ENCODE measurements at regions not wholly inside any gene's neighbourhood (a gene's known extent, or its start where the extent isn't known, plus 50 kb on each side); places are given as distances from the start of the nearest gene placed in this dataset.
"Not testable (repeated sequence)": the region's sequence is repeated elsewhere in the genome, so short reads cannot be mapped to it uniquely, and the experiment has no call there.

DNA sequence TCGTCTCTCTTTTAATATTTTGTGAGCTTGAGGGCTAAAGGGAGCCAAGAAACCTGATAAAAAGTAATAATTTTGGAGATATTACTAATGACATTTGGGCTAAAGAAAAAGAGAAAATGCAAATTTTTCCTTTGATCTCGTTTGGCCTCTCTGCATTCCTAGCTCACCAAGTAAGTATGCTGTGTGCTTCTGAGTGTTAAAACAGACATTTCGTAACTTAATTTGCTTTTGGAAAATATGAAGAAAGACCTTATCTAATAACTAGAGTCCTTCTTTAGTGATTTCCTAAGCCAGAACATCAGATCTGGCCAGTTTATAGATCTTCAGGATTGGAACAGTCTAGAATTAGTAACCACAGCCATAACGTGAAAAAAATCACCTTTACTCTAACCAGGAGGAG, 872.9 kb upstream of the SLC35B3 start:
- DNase-seq (ENCODE audit: low spot score) = no peak

DNA sequence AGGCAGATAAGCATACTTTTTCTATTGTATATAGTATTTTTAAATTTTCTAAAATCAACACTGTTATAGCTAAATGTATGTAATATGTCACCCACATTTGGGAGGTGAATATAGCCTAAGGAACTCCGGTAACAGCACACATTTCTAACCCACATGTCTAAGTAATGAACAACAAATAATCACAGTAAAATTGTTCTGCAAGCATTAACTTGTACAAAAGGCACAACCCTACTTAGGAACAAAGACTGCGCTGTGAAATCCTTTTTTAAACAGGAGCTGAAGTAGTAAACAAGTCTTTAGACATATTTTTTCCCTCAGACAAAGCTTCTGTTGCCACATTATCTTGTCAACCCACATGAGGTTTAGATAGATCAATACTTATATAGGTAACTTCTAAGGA, 872.4 kb upstream of the SLC35B3 start:
- DNase-seq (ENCODE audit: low spot score) = no peak

DNA sequence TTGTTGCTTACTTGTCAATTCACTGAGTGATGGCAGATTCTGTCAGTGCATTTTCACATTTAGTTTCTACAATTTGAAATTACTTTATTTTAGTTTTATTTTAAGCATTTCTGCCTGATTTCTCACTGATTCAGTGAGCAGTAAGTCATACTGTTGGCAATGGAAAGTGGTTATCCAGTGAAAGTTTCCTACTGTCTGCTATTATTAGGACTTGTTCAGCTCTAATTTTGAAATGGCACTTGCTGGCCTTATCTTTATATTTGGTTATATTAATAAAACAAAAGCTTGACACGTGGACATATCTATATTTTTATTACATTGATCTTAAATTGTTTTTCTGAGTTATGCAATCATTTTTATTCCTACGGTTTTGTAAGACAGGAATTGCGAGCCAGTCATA, 871.8 kb upstream of the SLC35B3 start:
- no peak for DNase-seq (ENCODE audit: low spot score)

DNA sequence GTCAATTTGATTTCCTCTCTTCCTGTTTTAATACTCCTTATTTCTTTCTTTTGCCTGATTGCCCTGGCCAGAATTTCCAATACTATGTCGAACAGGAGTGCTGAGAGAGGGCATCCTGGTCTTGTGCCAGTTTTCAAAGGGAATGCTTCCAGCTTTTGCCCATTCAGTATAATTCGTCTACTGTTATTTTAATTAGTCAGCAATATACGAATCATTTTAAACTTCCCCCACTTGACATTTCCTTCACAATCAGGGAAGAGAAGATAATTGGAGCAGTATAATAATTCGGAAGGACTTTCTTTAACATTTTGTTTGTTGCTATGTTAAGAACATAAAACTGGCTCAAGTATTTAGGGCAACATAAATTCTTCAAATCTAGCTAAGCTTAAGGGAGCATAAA, 860.3 kb upstream of the SLC35B3 start:
- no peak for DNase-seq (ENCODE audit: low spot score)

DNA sequence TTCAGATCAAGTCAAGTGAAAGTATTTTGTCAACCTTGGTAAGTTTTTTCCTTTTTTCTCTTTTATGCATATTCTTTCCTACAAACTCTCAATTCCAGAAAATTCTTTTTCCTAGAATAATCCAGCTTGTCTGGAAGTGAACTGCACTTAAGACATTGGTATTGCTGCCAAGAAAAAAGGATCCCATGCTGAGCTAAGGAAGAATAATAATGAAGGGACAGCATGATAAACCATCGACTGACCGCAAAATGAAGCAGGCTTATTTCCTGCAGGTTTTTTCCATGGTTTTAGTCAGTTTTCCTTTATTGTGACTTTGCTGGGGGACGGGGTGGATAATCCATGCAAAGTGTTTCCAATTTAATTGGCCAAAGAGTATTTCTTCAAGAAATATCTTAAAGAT, 857.6 kb upstream of the SLC35B3 start:
- DNase-seq (ENCODE audit: low spot score) = no peak

DNA sequence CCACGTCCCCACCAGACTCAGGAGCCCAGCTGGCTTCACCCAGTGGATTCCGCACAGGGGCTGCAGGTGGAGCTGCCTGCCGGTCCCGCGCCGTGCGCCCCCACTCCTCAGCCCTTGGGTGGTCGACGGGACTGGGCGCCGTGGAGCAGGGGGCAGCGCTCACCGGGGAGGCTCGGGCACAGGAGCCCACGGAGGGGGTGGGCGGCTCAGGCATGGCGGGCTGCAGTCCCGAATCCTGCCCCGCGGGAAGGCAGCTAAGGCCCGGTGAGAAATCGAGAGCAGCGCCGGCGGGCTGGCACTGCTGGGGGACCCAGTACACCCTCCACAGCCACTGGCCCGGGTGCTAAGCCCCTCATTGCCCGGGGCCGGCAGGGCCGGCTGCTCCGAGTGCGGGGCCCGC, 855.0 kb upstream of the SLC35B3 start:
- not testable (repeated sequence) for DNase-seq (ENCODE audit: low spot score)

DNA sequence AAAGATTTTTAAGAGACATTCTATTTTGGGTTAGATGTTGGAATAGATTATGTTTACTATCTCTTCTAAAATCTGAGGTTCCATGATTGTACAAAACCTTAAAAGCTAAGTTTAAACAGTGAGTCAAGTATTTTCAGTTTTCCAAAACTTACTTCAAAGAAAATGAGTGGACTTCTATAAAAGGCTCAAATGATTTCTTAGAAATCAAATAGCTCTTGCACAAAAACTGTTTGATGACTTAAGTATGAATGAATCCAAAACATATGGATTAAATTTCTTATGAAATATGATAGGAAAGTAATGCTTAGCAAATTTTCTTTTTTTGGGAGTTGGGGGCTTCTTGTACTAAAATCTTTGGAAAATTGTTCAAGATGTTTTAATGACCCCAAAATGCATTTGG, 837.3 kb upstream of the SLC35B3 start:
- DNase-seq (ENCODE audit: low spot score) = no peak

DNA sequence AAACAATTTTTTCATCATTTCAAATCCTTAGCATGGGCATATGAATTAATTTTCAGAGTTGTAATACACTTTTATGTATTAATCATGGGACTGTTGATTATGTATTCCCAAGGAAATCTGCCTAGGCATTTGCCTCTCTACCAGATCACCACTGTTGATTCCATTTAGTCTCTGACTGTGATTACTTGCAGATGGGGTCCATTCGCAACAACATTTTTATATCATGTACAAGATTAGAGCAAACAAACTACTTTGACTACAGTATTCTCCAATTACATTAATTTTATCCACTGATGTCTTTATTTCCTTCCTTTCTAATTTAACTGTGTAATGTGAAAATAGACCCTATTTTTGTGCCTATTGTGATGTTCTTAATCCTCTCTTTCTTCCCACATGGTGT, 831.4 kb upstream of the SLC35B3 start:
- DNase-seq (ENCODE audit: low spot score) = no peak

DNA sequence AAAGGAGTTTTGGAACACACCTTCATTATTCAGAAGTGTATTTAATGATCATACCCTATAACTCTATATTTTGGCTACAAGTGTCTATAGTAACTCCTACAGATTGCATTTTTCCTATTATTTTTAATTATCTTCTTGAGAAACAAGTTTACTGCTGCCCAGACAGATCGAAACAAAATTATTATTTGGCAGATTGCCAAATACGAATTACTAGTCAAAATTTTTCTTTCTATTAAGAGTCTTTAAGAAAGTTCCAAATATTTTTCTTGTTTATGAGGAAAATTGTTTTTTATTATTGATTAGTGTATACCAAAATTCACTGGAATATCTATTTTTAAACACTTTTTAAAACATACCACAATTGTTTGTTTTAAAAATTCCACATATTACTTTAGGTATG, 821.9 kb upstream of the SLC35B3 start:
- no peak for DNase-seq (ENCODE audit: low spot score)

DNA sequence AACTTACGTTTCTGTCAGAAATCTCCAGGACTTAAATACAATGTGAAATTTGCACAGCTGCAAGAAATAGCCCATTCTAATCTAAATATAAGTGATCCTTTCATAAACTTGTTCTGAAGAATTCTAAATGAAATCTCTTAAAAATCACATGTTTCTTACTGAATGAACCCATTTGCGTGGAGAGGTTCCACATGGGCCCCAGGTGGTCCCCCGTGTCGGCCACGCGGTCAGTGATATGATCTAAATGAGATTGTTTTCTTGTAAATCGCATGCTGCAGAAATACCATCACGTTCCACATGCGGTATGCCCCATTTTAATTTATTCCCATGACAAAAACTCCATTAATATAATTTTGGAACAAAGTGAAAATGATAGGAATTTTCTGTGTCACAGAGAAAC, 818.9 kb upstream of the SLC35B3 start:
- DNase-seq (ENCODE audit: low spot score) = no peak

DNA sequence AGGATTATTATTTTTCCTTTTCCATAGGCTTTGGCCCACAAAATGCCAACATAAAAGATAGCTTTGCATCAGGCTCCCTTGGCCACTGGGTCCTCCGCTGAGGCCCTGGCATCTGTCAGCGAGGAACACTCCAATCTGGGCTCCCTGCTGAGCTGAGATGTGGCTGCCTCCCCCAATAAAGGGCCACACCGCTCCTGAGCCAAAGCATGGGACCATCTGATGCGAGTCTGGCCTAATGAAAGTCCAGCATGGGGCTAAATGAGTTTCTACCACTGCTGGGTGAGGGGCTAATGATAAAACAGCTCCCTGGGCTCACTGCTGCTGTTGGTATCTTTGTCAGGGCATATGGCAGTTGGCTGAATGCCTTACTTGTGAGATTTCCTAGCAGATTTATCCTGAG, 817.5 kb upstream of the SLC35B3 start:
- DNase-seq (ENCODE audit: low spot score) = no peak

DNA sequence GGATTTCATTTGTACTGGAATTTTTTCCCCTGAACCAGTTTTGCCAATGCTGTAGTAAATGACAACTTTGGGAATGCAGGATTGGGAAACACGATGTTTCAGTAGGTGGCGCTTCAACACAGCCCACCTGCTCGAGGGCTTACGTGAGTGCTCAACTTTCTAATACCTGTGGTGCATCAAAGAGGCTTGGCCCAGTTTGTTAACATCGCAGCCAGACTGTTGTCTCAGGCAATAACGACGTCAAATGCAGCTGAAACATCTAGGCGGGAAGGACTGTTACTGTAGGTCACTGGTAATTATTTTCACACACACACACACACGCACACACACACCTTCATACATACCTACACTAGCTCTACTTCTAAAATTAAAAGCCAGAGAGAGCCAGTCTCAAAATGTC, 815.5 kb upstream of the SLC35B3 start:
- peak; percentile 46 for DNase-seq (ENCODE audit: low spot score)

DNA sequence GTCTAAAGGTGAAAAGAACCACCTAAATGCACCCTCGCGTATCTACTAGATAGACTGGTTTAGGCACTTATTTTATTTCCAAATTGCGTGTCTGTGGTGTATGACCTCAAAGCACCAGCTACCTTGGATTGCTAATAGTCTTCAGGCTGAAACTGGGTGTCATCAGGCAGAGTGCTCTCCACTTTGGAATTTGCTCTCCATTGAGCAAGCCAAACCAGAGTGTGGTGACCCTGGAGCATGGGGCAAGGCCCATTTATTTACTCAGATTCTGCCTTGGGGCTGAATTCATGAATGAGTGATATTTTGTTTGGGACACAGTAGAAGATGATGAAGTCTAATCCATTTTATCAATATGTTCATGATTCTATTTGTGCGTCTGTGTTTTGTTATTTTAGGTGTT, 812.8 kb upstream of the SLC35B3 start:
- no peak for DNase-seq (ENCODE audit: low spot score)

DNA sequence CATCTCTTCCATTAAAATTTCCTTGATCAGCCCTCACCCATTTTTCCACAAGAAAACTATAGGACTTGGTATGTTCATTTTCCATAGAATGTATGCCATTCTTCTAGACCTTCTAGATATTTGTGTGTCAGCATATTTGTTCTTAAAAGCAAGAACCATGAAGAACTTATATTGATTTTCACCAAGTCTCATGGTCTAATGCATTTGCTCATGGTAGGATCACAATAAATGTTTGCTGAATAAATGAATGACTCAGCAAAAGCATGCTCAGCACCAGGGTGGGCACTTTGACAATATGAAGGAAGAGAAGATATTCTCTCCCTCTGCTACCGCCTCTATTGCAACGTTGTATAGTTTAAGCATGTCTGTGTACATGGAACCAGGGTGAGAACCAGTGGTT, 805.5 kb upstream of the SLC35B3 start:
- DNase-seq (ENCODE audit: low spot score) = no peak

DNA sequence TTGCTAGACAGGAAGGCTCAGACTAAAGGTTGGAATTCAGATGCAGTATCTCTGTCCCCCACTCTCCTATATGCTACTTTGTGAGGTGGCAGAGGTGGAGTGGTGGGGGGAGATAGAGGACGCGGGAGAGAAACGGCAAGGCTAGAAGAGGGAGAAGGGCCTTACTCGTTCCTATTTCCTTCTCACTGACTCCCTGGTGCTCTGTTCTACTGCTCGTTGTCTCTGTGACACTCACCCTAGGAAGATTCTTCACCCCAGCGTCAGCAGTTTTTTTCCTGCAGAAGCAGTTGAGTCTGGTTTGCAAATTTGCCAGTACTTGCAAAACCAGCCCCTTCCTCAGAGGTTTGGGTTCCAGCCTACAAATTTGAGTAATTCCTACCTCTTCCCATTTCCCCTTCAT, 801.1 kb upstream of the SLC35B3 start:
- no peak for DNase-seq (ENCODE audit: low spot score)

DNA sequence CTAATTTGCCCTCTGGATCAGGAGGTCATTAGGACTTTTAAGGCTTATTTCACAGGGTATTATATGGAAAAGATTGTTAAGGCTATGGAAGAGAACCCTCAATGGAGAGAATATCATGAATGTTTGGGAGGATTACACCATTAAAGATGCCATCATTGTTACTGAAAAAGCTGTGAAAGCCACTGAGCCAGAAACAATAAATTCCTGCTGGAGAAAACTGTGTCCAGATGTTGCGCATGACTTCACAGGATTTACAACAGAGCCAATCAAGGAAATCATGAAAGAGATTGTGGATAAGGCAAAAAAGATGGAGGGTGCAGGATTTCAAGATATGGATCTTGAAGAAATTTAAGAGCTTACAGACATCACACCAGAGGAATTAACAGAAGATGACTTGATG, 798.3 kb upstream of the SLC35B3 start:
- no peak for DNase-seq (ENCODE audit: low spot score)

DNA sequence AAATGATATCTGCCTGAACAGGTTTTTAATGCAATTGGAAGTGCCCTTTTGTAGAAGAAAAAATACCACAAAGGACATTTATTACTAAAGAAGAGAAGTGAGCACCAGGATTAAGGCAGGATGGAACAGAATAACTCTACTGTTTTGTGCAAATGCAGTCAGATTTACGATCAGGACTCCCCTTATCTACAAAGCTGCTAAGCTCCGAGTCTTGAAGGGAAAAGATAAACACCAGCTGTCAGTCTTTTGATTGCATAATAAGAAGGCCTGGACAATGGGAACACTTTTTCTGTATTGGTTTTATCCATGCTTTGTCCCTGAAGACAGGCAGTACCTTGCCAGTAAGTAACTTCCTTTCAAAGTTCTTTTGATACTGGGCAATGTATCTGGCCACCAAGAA, 797.9 kb upstream of the SLC35B3 start:
- no peak for DNase-seq (ENCODE audit: low spot score)

DNA sequence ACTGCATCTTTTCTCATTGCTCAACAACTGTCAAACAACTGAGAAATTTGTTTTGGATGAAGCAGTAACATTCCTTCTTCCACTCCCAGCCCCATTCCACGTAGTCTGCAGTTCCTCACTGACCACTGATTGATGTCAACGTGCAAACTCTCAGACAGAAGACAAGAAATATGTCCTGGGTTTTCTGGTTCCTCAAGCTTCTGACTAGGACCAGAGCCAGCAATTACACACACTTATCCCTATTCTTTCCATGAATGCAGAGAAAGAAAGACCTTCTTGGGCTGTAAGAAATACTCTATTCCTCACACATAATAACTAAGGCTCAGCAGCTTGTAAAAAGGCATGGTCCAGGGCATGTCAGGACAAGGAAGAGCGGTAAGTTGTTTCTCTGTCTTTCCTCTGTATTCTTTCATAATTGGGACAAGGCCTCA, 790.1 kb upstream of the SLC35B3 start:
- no peak for DNase-seq (ENCODE audit: low spot score)

DNA sequence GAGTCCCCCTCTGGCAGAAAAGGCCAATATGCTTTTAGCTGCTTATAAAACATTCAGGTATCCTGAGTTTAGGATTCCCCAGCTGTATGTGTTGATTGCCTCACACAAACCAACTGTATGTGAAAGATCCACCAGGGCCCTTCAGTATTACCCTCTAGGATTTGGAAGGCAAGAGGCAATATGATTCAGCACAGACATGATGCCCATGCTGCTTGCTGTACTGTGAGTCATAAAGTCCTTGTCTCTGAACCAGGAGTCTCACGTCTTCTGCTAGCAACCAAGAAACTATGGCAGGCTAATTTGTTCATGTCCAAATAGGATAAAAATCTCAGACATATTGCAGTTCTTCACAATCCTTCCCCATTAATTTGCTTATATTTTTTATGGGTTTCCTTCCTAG, 789.2 kb upstream of the SLC35B3 start:
- DNase-seq (ENCODE audit: low spot score) = no peak

DNA sequence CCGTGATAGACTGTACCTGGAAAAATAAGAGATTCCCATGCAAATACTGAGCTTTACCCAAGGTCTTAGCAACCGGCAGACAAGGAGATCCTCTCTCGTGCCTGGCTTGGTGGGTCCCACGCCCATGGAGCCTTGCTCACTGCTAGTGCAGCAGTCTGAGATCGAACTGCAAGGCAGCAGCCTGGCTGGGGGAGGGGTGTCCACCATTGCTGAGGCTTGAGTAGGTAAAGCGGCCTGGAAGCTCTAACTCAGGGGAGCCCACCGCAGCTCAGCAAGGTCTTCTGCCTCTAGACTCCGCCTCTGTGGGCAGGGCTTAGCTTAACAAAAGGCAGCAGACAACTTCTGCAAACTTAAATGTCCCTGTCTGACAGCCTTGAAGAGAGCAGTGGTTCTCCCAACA, 778.4 kb upstream of the SLC35B3 start:
- not testable (repeated sequence) for DNase-seq (ENCODE audit: low spot score)

DNA sequence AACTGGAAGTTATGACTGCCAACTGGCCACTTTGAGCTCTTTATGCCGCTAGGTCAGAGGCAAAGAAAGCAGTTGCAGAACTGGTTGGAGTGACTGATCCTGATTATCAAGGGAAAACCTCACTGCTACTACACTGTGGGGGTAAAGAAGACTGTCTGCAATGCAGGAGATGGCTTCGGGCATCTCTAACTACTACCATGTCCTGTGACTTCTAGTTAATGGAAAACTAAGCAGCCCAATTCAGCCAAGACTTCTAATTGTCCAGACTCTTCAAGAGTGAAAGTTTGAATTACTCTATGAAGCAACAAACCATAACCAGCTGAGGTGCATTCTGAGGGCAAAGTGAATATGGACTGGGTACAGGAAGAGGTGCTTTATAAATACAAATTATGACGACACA, 773.6 kb upstream of the SLC35B3 start:
- DNase-seq (ENCODE audit: low spot score) = no peak

DNA sequence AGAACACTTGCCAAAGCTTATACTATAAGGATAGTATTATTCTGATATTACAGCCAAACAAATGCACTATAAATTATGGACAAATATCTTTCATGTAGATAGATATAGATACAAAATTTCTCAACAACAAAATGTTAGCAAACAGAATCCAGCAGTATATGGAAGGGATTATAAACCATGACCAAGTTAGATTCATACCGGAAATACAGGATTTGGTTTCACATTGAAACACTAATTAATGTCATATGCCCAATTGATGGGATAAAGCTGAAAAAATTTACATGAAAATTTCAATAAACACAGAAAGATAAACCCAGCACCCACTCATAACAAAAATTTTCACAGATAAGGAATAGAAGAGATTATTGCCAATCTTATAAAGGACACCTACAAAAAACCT, 770.3 kb upstream of the SLC35B3 start:
- no peak for DNase-seq (ENCODE audit: low spot score)

DNA sequence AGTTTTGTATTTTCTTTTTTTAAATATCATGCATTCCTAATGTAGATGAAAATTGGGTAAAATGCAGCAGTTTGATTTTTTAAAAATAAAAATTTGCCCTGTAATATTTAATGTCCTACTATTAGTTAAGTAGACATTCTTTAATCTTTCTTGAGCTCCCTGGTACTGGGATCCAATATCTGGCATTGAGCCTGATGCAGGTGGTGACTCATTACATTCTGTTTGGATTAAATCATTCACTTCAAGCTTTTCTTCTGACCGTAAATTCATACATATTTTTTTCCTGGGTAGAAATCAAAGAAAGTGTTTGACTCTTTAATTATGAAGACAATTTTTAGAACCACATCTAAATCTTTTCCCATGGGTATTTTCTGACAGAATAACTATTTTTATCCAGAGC, 768.8 kb upstream of the SLC35B3 start:
- DNase-seq (ENCODE audit: low spot score) = peak; percentile 78

DNA sequence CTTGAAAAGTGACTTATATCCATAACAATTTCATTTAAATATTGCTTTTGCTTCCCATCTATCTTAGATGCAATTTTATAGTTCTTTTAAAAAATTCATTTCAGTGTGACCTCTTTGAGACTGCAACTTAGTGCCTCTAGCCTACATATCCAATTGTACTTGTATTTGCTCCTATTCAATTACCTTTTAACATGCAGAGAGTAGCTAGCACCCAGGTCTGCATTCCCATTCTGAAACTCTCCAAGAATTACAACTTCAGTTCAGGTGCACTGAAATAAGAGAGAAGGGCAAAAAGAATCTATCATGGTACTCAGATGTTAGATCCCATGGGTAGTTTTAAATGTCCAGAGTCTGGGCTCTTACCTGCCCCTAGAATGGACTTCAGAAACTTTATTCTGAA, 765.4 kb upstream of the SLC35B3 start:
- no peak for DNase-seq (ENCODE audit: low spot score)

DNA sequence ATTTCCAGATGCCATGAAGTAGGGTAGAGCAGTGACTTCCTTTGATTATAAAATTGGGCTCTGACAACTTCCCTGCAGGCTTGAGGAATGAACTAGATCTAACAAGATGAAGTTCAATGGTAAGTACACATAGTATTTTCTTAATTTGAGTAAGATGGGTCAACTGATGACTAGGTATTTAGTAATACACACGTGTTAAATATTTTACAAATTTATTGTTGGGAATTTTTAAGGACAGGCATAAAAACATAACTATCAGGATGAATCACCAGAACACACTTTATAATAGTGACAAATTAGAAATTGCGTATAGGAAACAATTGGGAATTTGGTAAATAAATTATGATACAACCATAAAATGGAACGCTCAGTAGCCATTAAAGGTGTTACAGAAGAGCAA, 762.4 kb upstream of the SLC35B3 start:
- DNase-seq (ENCODE audit: low spot score) = no peak
